ENCODE measurements at regions not wholly inside any gene's neighbourhood (a gene's known extent, or its start where the extent isn't known, plus 50 kb on each side); places are given as distances from the start of the nearest gene placed in this dataset.
A peak's percentile ranks its signal among the peaks of the same experiment; 100 is the strongest.

GRCh38 chr18:52008330-52008729, 331.7 kb upstream of the DCC start:
- H3K36me3 Mint-ChIP-seq (ENCODE audit: low read depth), result no peaks in the 10 kb centered on the region
- TF ChIP-seq, protein P1, sequence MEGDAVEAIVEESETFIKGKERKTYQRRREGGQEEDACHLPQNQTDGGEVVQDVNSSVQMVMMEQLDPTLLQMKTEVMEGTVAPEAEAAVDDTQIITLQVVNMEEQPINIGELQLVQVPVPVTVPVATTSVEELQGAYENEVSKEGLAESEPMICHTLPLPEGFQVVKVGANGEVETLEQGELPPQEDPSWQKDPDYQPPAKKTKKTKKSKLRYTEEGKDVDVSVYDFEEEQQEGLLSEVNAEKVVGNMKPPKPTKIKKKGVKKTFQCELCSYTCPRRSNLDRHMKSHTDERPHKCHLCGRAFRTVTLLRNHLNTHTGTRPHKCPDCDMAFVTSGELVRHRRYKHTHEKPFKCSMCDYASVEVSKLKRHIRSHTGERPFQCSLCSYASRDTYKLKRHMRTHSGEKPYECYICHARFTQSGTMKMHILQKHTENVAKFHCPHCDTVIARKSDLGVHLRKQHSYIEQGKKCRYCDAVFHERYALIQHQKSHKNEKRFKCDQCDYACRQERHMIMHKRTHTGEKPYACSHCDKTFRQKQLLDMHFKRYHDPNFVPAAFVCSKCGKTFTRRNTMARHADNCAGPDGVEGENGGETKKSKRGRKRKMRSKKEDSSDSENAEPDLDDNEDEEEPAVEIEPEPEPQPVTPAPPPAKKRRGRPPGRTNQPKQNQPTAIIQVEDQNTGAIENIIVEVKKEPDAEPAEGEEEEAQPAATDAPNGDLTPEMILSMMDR (IDR thresholded peaks at IDR 0.05; ENCODE audit: unreplicated experiment in 3 of 3), result no peak
- H3K4me1 Mint-ChIP-seq, result peaks cover 6% of the 10 kb centered on the region

GRCh38 chr18:52008736-52009135, 331.3 kb upstream of the DCC start:
- Mint-ChIP-seq H3K27me3 (ENCODE audit: low read depth) (no peaks in the 10 kb centered on the region), H3K27ac (peak overlapping the region in 1 of 3 experiments; percentile 17), H3K9me3 (no peaks in the 10 kb centered on the region), H3K4me1 (peaks cover 6% of the 10 kb centered on the region), H3K4me3 (no peak overlapping the region), H3K36me3 (ENCODE audit: low read depth) (no peaks in the 10 kb centered on the region)
- TF ChIP-seq, protein P1 (IDR thresholded peaks at IDR 0.05; ENCODE audit: unreplicated experiment in 3 of 3), result no peak

More at GRCh38 chr18:52008330-52008729, 331.7 kb upstream of the DCC start:
- Mint-ChIP-seq H3K27ac (no peak overlapping the region), H3K4me3 (no peak overlapping the region), H3K9me3 (no peaks in the 10 kb centered on the region), H3K27me3 (ENCODE audit: low read depth) (no peaks in the 10 kb centered on the region)

DNA sequence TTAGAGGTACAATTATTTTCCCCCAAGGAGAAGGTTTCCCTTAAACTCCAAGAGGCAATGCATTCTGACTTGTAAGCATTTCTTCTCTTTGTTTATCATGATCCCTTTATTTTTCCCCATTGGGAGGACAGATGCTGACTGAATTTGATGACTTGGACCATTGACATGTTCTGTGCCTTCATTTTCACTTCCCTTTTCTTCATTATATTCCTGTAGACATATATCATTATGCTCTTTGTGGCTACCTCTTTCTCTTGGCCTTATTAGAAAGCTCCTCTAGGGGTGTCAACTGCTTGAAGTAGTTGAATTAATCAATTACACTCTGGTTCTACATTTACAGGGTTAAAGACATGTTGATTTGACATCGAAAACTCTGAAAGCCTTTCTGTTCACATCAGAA, 330.0 kb upstream of the DCC start:
- Mint-ChIP-seq H3K4me3 (no peak overlapping the region), H3K4me1 (peaks cover 6% of the 10 kb centered on the region), H3K9me3 (no peaks in the 10 kb centered on the region), H3K36me3 (ENCODE audit: low read depth) (no peaks in the 10 kb centered on the region), H3K27me3 (ENCODE audit: low read depth) (no peaks in the 10 kb centered on the region), H3K27ac (no peak overlapping the region)
- TF ChIP-seq, protein P1 (IDR thresholded peaks at IDR 0.05; ENCODE audit: unreplicated experiment in 3 of 3), result no peak

GRCh38 chr18:52045946-52046675, 293.9 kb upstream of the DCC start:
- TF ChIP-seq, protein P1 (IDR thresholded peaks at IDR 0.05; ENCODE audit: unreplicated experiment in 3 of 3), result no peak
- no peak overlapping the region for H3K4me3 Mint-ChIP-seq
- no peaks in the 10 kb centered on the region for H3K4me1 Mint-ChIP-seq
- H3K36me3 Mint-ChIP-seq (ENCODE audit: low read depth), result no peaks in the 10 kb centered on the region
- H3K27ac Mint-ChIP-seq, result no peak overlapping the region
- no peaks in the 10 kb centered on the region for H3K27me3 Mint-ChIP-seq (ENCODE audit: low read depth)
- H3K9me3 Mint-ChIP-seq, result no peaks in the 10 kb centered on the region

DNA sequence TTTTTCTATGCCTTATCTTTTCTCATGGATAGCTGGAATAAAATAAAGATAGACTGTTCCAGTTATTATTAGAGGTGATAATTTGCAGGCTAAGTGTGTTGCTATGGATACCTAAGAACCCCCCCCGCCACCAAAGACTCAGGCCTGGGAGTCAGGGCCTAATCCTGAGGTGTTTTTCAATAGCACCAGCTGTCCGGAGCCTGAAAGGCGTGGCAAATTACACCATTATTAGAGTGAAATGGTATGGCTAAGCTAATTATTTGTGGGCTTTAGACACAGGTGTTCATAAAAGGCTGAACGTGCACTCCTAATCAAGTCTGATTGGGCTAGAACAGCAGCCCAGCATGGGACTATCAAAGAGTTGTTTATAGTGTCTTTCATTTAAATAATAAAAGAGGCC, 293.2 kb upstream of the DCC start:
- Mint-ChIP-seq H3K4me1 (no peaks in the 10 kb centered on the region), H3K4me3 (no peak overlapping the region), H3K9me3 (no peaks in the 10 kb centered on the region), H3K27me3 (ENCODE audit: low read depth) (no peaks in the 10 kb centered on the region), H3K36me3 (ENCODE audit: low read depth) (no peaks in the 10 kb centered on the region), H3K27ac (no peak overlapping the region)
- TF ChIP-seq, protein P1 (IDR thresholded peaks at IDR 0.05; ENCODE audit: unreplicated experiment in 3 of 3), result no peak

DNA sequence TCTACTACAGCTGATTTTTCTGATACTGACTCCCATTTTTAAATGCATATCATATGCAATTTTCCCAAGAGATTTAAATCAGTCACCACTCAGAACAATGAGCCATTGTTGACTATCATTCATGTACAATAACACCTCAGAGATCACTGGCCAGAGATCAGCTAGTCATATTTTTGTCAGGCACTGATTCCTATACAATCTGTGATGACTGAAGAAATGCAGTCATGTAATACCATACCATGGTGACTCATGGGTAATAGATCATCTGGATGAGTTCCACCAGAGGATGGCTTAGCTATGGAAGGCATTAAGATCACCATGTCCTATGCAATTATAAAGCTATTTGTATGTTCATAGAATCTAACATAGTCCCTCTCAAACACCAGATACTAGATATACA, 285.7 kb upstream of the DCC start:
- Mint-ChIP-seq H3K9me3 (peaks cover 8% of the 10 kb centered on the region), H3K36me3 (ENCODE audit: low read depth) (no peaks in the 10 kb centered on the region), H3K4me1 (no peaks in the 10 kb centered on the region), H3K27ac (no peak overlapping the region), H3K4me3 (no peak overlapping the region), H3K27me3 (ENCODE audit: low read depth) (no peaks in the 10 kb centered on the region)
- TF ChIP-seq, protein P1 (IDR thresholded peaks at IDR 0.05; ENCODE audit: unreplicated experiment in 3 of 3), result no peak

Data from nephron (organoid).